Neural progenitor cell (in vitro differentiated cells): ENCODE measurements at regions not wholly inside any gene's neighbourhood (a gene's known extent, or its start where the extent isn't known, plus 50 kb on each side); places are given as distances from the start of the nearest gene placed in this dataset.

Source experiments
- CTCF ChIP-seq: fragments of 200-600 bp; sonication (generic); IDR thresholded peaks from 2 replicates; pipeline ENCODE4 v1.5.1; 2017; ENCODE audit warnings: antibody characterized with exemption, mild to moderate bottlenecking
- EZH2 ChIP-seq: fragments of 200-600 bp; sonication (generic); IDR thresholded peaks from 2 replicates; pipeline ENCODE4 v1.6.1; 2017; ENCODE audit warnings: antibody characterized with exemption, mild to moderate bottlenecking, moderate library complexity

GRCh38 chr6:82767037-82767436, 298.6 kb downstream of the UBE3D start:
- TF ChIP-seq CTCF, result no peak
- TF ChIP-seq EZH2, result no peak
